Caco-2 (cell line): ENCODE measurements at regions not wholly inside any gene's neighbourhood (a gene's known extent, or its start where the extent isn't known, plus 50 kb on each side); places are given as distances from the start of the nearest gene placed in this dataset.

Experiments used
- BruUV-seq: library from RNA; stranded (reverse); fragments of 400-500 nt; replicated peaks from 2 replicates; lab custom pipeline; 2021; lab: Mats Ljungman, UMichigan
- CTCF ChIA-PET: fragments of 300-600 bp; sonication (Branson Sonifier 250); formaldehyde crosslinking; loops from one replicate; lab custom pipeline; 2022; ENCODE audit warnings: antibody characterized with exemption; lab: Charles Lee
- POLR2A ChIA-PET: fragments of 300-600 bp; sonication (Branson Sonifier 250); formaldehyde crosslinking; loops from one replicate; lab custom pipeline; 2022; ENCODE audit warnings: antibody characterized with exemption; lab: Charles Lee
- DNase-seq, 2 experiments: peaks; one replicate each; pipeline versions ENCODE4 v3.0.0 to v3.0.0-alpha.2; 2020 to 2022
- H3K27me3 ChIP-seq: replicated peaks from 2 replicates; pipeline ENCODE4 v1.6.0; 2011; ENCODE audit warnings: low read length; ENCODE audit not compliant: control insufficient read depth, insufficient read depth
- H3K36me3 ChIP-seq: 2 replicates; pipeline ENCODE4 v1.5.1; 2011; ENCODE audit warnings: low read length; ENCODE audit not compliant: control insufficient read depth, insufficient read depth
- H3K4me1 ChIP-seq: fragments of 250-450 bp; sonication (Bioruptor Pico); 2 replicates; pipeline ENCODE4 v1.5.1; 2020; ENCODE audit warnings: mild to moderate bottlenecking
- H3K4me3 ChIP-seq: 2 replicates; pipeline ENCODE4 v1.5.1; 2011; ENCODE audit warnings: low read depth, mild to moderate bottlenecking, control low read depth, low read length
- H3K9me3 ChIP-seq: fragments of 250-450 bp; sonication (Bioruptor Pico); 2 replicates; pipeline ENCODE4 v1.5.1; 2020; ENCODE audit warnings: mild to moderate bottlenecking, moderate library complexity
- H3K27ac Mint-ChIP-seq: one replicate; pipeline ENCODE4 v1.8.0; 2022; ENCODE audit warnings: mixed read lengths; ENCODE audit not compliant: unreplicated experiment
- H3K27me3 Mint-ChIP-seq: one replicate; pipeline ENCODE4 v1.8.0; 2022; ENCODE audit warnings: mixed read lengths; ENCODE audit not compliant: insufficient read depth, unreplicated experiment
- H3K36me3 Mint-ChIP-seq: one replicate; pipeline ENCODE4 v1.8.0; 2022; ENCODE audit warnings: mild to moderate bottlenecking, mixed read lengths; ENCODE audit not compliant: insufficient read depth, unreplicated experiment
- H3K4me1 Mint-ChIP-seq: one replicate; pipeline ENCODE4 v1.8.0; 2022; ENCODE audit warnings: low read depth, mixed read lengths; ENCODE audit not compliant: unreplicated experiment
- H3K4me3 Mint-ChIP-seq: one replicate; pipeline ENCODE4 v1.8.0; 2022; ENCODE audit warnings: mild to moderate bottlenecking, moderate library complexity, mixed read lengths; ENCODE audit not compliant: unreplicated experiment
- H3K9me3 Mint-ChIP-seq: one replicate; pipeline ENCODE4 v1.8.0; 2022; ENCODE audit warnings: mixed read lengths; ENCODE audit not compliant: unreplicated experiment
- CTCF ChIP-seq, 2 experiments: fragments of 200-600 bp in 1 of 2; IDR thresholded peaks; 1 replicate in 1 of 2; 2 replicates in 1 of 2; pipeline versions ENCODE4 v1.5.1 to v1.8.0; 2011 to 2022; ENCODE audit warnings: antibody characterized with exemption in 1 of 2, control low read depth in 1 of 2, inconsistent platforms in 1 of 2, low read depth in 1 of 2, low read length in 1 of 2, mild to moderate bottlenecking in 1 of 2, moderate library complexity in 1 of 2; ENCODE audit not compliant: insufficient read depth in 1 of 2, severe bottlenecking in 1 of 2, unreplicated experiment in 1 of 2
- intact Hi-C: fragments of 100-400 bp; cut with micrococcal nuclease; formaldehyde crosslinking; loops from one replicate; pipeline ENCODE4 v1.10.0; 2022; ENCODE audit not compliant: unreplicated experiment

- H3K36me3 ChIP-seq = no peaks in the 10 kb centered on the region
- intact Hi-C loops = no loop called here
- no TSS peak for BruUV-seq
Measured at GRCh38 chr7:25347360-25348066, 119.2 kb upstream of the NPVF start.

GRCh38 chr7:25348104-25348503, 119.8 kb upstream of the NPVF start:
- Histone ChIP-seq H3K9me3 (no peaks in the 10 kb centered on the region), H3K27me3 (no peaks in the 10 kb centered on the region), H3K36me3 (no peaks in the 10 kb centered on the region), H3K4me3 (no peak overlapping the region), H3K4me1 (peaks cover 5% of the 10 kb centered on the region)
- POLR2A ChIA-PET = no interaction called here
- Mint-ChIP-seq H3K27me3 (peaks cover 12% of the 10 kb centered on the region), H3K36me3 (no peaks in the 10 kb centered on the region), H3K9me3 (no peaks in the 10 kb centered on the region), H3K27ac (no peak overlapping the region), H3K4me3 (no peak overlapping the region), H3K4me1 (no peaks in the 10 kb centered on the region)
- no peak for TF ChIP-seq CTCF (IDR thresholded peaks at IDR 0.05; ENCODE audit: insufficient read depth in 1 of 2, low read depth in 1 of 2, low read length in 1 of 2, severe bottlenecking in 1 of 2, unreplicated experiment in 1 of 2)
- CTCF ChIA-PET = no interaction called here
- intact Hi-C loops = no loop called here
- no peak for DNase-seq
- BruUV-seq = no TSS peak

More at GRCh38 chr7:25347360-25348066, 119.2 kb upstream of the NPVF start:
- Mint-ChIP-seq H3K9me3 (no peaks in the 10 kb centered on the region), H3K36me3 (no peaks in the 10 kb centered on the region), H3K27ac (no peak overlapping the region), H3K4me3 (no peak overlapping the region), H3K27me3 (peaks cover 11% of the 10 kb centered on the region), H3K4me1 (no peaks in the 10 kb centered on the region)
- H3K27me3 ChIP-seq = no peaks in the 10 kb centered on the region
- no peak for TF ChIP-seq CTCF (IDR thresholded peaks at IDR 0.05; ENCODE audit: insufficient read depth in 1 of 2, low read depth in 1 of 2, low read length in 1 of 2, severe bottlenecking in 1 of 2, unreplicated experiment in 1 of 2)
- ChIA-PET POLR2A (no interaction called here), CTCF (no interaction called here)
- no peaks in the 10 kb centered on the region for H3K9me3 ChIP-seq
- peaks cover 5% of the 10 kb centered on the region for H3K4me1 ChIP-seq
- no peak for DNase-seq
- no peak overlapping the region for H3K4me3 ChIP-seq

GRCh38 chr7:25349283-25350017, 121.2 kb upstream of the NPVF start:
- Histone ChIP-seq H3K4me3 (no peak overlapping the region), H3K36me3 (no peaks in the 10 kb centered on the region), H3K4me1 (peaks cover 5% of the 10 kb centered on the region), H3K27me3 (no peaks in the 10 kb centered on the region), H3K9me3 (no peaks in the 10 kb centered on the region)
- no peaks in the 10 kb centered on the region for H3K36me3 Mint-ChIP-seq
- no peaks in the 10 kb centered on the region for H3K9me3 Mint-ChIP-seq
- H3K4me1 Mint-ChIP-seq = no peaks in the 10 kb centered on the region
- no peak for TF ChIP-seq CTCF (IDR thresholded peaks at IDR 0.05; ENCODE audit: insufficient read depth in 1 of 2, low read depth in 1 of 2, low read length in 1 of 2, severe bottlenecking in 1 of 2, unreplicated experiment in 1 of 2)
- H3K4me3 Mint-ChIP-seq = no peak overlapping the region
- no peak overlapping the region for H3K27ac Mint-ChIP-seq
- ChIA-PET CTCF (interaction anchor here (0.7 kb wide), 1 partner anchor 1475 kb away, joined by 4 read pairs; no protein-coding TSS in a partner anchor), POLR2A (no interaction called here)
- intact Hi-C loops = no loop called here
- H3K27me3 Mint-ChIP-seq = peaks cover 10% of the 10 kb centered on the region
- DNase-seq = no peak
- BruUV-seq = no TSS peak
